Right renal pelvis (tissue), 4 donors: ENCODE measurements at regions not wholly inside any gene's neighbourhood (a gene's known extent, or its start where the extent isn't known, plus 50 kb on each side); places are given as distances from the start of the nearest gene placed in this dataset.

Source experiments
- DNase-seq, 4 donors: peaks; one replicate each; pipeline ENCODE4 v3.0.0-alpha.2; 2013; ENCODE audit warnings: low read depth in 4 of 4, low spot score in 3 of 4, missing footprints in 1 of 4

- DNase-seq = no peak
Observed at GRCh38 chr6:165806126-165806810, 143.2 kb upstream of the PDE10A start.

GRCh38 chr6:165805636-165806035 is 142.6 kb upstream of the PDE10A start:
- DNase-seq = no peak

DNA sequence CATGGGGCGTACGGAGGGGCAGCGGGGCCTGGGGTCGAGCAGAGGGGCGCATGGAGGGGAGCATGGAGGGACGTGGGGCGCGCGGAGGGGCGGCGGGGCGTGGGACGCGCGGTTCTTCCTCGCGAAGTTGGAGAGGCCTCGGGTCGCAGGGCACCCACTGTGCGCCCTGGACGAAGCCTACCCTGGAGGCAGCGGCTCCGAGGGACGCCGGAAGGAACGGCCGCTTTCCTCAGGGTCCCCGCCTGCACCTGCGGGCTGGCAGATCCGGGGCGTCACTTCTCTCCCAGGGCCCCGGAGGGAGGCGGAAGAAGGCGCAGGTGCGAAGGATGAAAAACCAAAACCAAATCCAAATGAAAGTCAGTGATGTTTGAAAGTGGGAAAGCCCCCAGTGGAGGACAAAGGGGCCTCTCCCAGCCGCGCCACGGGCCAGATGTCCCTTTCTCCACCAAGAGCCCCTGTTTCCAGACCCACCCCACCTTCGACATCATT is 142.1 kb upstream of the PDE10A start:
- no peak for DNase-seq

DNA sequence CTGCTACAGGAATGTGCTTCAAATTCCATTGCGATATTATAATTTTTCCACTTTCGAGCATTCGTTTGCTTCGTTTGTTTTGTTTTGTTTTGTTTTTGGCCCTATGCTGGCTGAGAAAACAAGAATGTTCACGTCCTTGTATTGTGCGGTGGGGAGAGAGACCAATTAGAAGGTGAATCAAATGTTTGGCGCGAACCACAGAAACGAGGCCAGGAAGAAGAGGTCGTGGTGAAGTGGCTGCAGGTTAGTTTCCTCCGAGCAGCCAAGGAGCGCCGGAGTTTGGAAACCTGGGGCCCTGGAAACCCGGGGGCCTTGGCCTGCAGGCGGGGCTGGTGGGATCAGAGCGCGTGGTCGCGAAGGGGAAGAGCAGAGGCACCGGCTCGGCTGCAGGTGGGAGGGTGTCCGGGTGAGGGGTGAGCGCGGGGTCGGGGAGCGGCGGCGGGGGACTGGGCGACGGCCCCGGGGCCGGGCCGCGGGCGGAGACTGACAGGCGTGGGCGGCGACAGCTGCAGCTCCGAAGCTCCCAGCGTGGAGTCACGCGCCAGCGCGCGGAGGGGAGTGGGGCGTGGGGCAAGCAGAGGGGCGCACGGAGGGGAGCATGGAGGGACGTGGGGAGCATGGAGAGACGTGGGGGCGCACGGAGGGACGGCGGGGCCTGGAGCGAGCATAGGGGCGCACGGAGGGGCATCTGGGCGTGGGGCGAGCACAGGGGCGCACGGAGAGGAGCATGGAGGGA is 141.5 kb upstream of the PDE10A start:
- DNase-seq = no peak

- DNase-seq = no peak
Observed at GRCh38 chr6:165800337-165800736, 137.3 kb upstream of the PDE10A start.

GRCh38 chr6:165799391-165800153 is 136.5 kb upstream of the PDE10A start:
- no peak for DNase-seq

GRCh38 chr6:165798991-165799390 is 135.9 kb upstream of the PDE10A start:
- DNase-seq = no peak

DNA sequence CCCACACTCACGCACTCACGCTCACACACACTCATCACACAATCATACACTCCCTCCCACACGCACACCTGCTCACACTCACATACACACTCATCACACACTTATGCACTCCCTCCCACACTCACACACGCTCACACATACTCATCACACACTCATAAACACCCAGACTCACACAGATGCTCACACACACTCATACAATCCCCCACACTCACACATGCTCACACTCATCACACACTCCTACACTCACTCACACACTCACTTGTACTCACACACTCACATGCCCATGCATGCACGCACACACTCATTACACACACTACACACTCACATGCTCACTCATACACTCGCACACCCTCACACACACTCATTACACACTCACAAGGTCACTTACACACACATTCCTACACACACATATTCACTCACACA is 131.1 kb upstream of the PDE10A start:
- DNase-seq = no peak

DNA sequence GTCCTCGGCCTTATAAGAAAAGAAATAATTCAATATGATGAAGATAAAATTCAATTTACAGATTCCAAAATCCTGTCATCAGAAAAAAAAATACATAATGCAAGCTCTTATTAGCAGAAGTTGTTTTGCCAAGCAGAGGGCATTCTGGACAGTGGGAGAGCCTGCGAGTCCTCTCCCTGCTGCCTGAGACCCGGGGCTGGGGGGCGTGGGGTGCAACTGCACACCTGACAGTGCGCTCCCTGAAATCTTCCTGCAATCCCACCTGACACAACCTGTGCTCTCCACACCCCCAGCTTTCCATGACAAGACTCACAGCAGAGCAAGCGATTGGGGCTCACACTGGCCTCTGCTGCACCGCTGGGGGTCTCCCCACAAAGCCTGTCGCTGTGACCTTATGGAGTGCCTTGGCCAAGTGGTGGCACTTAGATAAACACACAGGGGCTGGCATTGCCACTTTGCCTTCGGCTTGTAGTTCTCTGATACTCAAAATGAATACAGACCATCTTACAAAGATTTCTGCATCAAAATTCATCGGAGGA is 130.3 kb upstream of the PDE10A start:
- no peak for DNase-seq

- DNase-seq = no peak
Observed at GRCh38 chr6:165791876-165792437, 128.9 kb upstream of the PDE10A start.

GRCh38 chr6:165791306-165791705 is 128.3 kb upstream of the PDE10A start:
- no peak for DNase-seq

DNA sequence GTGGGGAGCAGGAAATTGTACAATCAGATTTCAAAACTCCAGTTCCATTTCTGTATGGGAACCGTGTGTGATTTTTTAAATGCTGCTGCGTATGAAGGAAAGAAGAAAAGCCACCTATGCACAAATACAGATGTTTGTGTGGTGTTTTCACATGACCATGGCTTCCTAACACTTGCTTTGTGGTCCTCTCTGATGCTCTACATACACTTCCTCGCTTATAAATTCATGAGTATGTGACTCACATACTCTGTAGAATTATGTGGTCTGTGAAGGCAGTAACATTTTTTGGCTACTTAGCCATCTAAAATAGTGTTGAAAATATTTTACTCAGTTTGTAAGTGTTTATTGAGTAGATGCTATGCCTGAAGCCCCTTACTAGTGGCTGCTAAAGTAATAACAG is 119.8 kb upstream of the PDE10A start:
- DNase-seq = no peak

GRCh38 chr6:165782134-165782533 is 119.1 kb upstream of the PDE10A start:
- DNase-seq = peak in 1 of 4 donors; percentile 43

- DNase-seq = no peak
Observed at GRCh38 chr6:165777680-165778079, 114.6 kb upstream of the PDE10A start.

- DNase-seq = no peak
Observed at GRCh38 chr6:165776691-165777090, 113.7 kb upstream of the PDE10A start.

DNA sequence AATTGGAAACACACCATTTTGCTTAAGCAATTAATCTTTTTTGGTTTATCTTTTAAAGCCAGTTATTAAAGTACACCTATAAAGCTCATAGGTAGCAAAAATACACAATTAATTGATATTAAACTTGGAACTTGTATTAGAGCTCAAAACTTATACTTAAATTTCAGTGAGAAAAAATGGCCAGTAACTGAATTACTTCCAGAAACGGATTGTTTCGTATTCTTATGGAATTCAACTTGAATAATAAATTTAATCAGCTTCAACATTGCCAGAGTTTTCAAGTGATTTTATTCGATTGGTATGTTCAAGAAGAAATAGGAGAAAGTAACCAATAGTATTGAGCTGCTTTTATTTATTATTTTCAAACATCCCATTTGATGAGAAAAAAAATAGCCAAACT is 112.7 kb upstream of the PDE10A start:
- DNase-seq = no peak

DNA sequence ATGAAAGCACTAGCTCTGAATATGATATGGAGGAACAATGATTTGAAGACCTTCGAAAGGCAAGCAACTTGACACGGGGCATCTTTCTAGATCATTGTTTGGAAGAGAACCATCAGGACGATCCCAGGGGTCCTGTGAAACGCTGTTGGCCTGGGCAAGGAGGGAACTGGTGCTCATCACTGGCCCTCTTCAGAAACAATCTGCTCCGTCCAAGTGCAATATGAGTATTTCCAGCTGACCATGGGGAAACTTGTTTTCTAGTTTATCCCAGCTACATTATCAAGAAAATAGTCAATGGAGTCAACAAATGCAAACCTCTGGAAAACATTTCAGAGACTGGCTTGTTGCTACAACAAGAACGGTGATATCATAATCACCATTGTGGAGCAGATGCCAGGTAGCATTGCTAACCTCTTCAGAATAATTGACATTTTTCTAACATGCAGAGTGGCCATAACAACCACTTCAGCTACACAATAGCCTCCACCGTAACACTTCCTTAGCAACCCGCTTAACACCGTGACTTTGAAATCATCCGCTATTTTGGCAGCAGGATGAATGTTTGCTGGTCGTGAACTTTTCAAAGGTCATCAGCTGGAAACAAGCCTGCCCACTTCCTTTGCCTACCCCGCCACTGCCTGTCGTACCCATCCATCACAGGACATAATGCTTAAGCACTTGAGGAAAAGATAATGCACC is 112.0 kb upstream of the PDE10A start:
- DNase-seq = peak in 3 of 4 donors; percentile 17 to 43 (median 39)

- no peak for DNase-seq
Observed at GRCh38 chr6:165770397-165771082, 107.5 kb upstream of the PDE10A start.

DNA sequence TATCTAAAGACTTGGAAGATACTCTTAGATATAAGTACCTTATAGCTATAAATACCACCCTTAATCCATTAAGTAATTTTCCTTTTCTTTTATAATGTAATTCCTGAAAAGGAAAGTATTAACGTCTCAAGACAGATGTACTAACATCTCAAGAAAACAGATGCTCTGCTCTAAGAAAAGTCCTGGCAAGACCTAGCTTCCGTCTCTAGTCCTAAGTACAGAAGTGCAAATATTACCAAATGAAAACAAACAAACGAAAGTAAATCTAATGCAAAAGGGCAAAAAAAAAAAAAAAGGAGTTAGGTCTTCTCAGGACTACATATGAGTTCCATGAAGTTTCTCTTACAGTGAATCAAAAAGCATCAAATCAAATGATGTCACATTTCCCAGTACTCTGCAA is 106.8 kb upstream of the PDE10A start:
- DNase-seq = no peak

DNA sequence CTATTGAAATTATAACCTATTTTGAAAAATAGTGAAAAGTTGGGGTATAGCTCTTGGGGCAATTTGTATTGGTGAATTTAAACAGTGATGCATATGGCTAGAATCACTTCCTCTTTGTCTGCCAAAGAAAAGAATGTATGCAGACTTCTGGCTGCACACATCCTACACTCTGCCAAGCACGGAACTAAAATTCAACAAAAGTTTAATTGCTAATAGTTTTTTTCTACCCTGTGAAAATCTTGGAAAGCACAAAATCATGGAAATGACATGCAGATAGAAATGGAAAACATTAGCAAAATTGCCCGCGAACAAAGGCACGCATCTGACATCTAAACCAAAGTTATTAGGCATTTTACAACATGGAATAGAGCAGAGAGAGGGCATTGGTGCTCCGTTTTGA is 106.4 kb upstream of the PDE10A start:
- DNase-seq = no peak
